Body of pancreas (tissue), 4 donors: ENCODE measurements at regions not wholly inside any gene's neighbourhood (a gene's known extent, or its start where the extent isn't known, plus 50 kb on each side); places are given as distances from the start of the nearest gene placed in this dataset.

Experiments used
- ATAC-seq: fragments of 150-250 bp; one replicate; pipeline ENCODE4 v1.9.1; 2016
- DNase-seq, 4 donors: peaks; one replicate each; pipeline ENCODE4 v3.0.0-alpha.2; 2019
- H3K27ac ChIP-seq, 4 donors: fragments of 200-600 bp; sonication (generic); 1 replicate in 3 of 4; 2 replicates in 1 of 4; pipeline versions ENCODE4 v1.5.1 to v1.6.1; 2016 to 2019; ENCODE audit warnings: mild to moderate bottlenecking in 1 of 4, mixed read lengths in 1 of 4, moderate library complexity in 1 of 4
- H3K27me3 ChIP-seq, 2 donors: fragments of 200-600 bp; sonication (generic); one replicate each; pipeline ENCODE4 v1.6.0; 2016; ENCODE audit warnings: mild to moderate bottlenecking in 1 of 2
- H3K36me3 ChIP-seq, 2 donors: fragments of 200-600 bp; sonication (generic); replicated peaks in 1 of 2; 2 replicates each; pipeline ENCODE4 v1.5.1; 2016; ENCODE audit warnings: low read depth in 2 of 2; ENCODE audit not compliant: insufficient read depth in 1 of 2
- H3K4me1 ChIP-seq: fragments of 200-600 bp; sonication (generic); one replicate; pipeline ENCODE4 v1.6.0; 2016
- H3K4me3 ChIP-seq, 2 donors: fragments of 200-600 bp; sonication (generic); 1 replicate in 1 of 2; 2 replicates in 1 of 2; pipeline ENCODE4 v1.5.1; 2016 to 2019
- H3K9me3 ChIP-seq, 3 donors: fragments of 200-600 bp; sonication (generic); 1 replicate in 2 of 3; 2 replicates in 1 of 3; pipeline ENCODE4 v1.5.1; 2016
- CTCF ChIP-seq, 7 experiments: fragments of 450-650 bp in 4 of 7; fragments of 200-600 bp in 3 of 7; sonication (generic) in 3 of 7; IDR thresholded peaks; one replicate each; pipeline ENCODE4 v1.5.1; 2016 to 2019; ENCODE audit warnings: antibody characterized with exemption in 7 of 7
- POLR2A ChIP-seq, 3 donors: fragments of 450-650 bp; IDR thresholded peaks; one replicate each; pipeline ENCODE4 v1.6.1; 2016; ENCODE audit warnings: antibody characterized with exemption in 3 of 3, mild to moderate bottlenecking in 2 of 3
- WGBS, 2 donors: methylation state at CpG; one replicate each; pipeline ENCODE4 v1.1.5; 2017; 5-methylcytosine and 5-hydroxymethylcytosine counted together
- intact Hi-C: fragments of 100-400 bp; cut with DNase I; formaldehyde crosslinking; loops from one replicate; pipeline ENCODE4 v1.15.1; 2023

DNA sequence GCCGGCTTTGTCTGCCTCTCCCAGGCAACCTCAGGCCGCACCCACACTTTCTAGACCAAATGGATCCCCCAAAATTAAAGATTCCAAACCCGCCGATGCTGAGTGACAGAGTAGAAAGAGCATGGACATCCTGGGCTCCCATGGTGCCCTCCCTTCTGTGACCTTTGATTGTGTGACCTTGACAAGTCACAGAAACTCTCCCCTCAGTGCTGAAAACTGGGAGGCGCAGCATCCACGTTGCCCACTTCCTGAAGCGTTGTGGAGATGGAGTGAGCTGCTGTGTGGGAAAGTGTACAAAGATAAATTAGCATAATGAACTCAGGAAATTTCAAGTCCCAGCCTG, 74.4 kb upstream of the MFGE8 start:
- intact Hi-C loops, result no loop called here
- Histone ChIP-seq H3K27ac (no peak overlapping the region), H3K36me3 (no peaks in the 10 kb centered on the region), H3K4me3 (no peak overlapping the region), H3K27me3 (no peaks in the 10 kb centered on the region), H3K9me3 (no peaks in the 10 kb centered on the region), H3K4me1 (no peaks in the 10 kb centered on the region)
- WGBS, 2 donors, result 58 to 60% methylated on average over 6 to 7 of the region's 7 CpGs
- TF ChIP-seq CTCF (IDR thresholded peaks at IDR 0.05) (no peak), POLR2A (IDR thresholded peaks at IDR 0.05) (no peak)
- DNase-seq (no peak), ATAC-seq (no peak)

GRCh38 chr15:88987934-88988671, 74.9 kb upstream of the MFGE8 start:
- intact Hi-C loops, result no loop called here
- H3K4me1 ChIP-seq, result no peaks in the 10 kb centered on the region
- WGBS, 2 donors, result 44 to 46% methylated on average over 7 to 8 of the region's 8 CpGs
- no peaks in the 10 kb centered on the region for H3K27me3 ChIP-seq
- H3K36me3 ChIP-seq, result no peaks in the 10 kb centered on the region
- TF ChIP-seq CTCF (IDR thresholded peaks at IDR 0.05), result no peak
- TF ChIP-seq POLR2A (IDR thresholded peaks at IDR 0.05), result no peak
- no peaks in the 10 kb centered on the region for H3K9me3 ChIP-seq
- H3K4me3 ChIP-seq, result no peak overlapping the region
- H3K27ac ChIP-seq, result no peak overlapping the region
- DNase-seq, result no peak
- ATAC-seq, result no peak

GRCh38 chr15:88989578-88989977, 76.4 kb upstream of the MFGE8 start:
- H3K27ac ChIP-seq, result no peak overlapping the region
- H3K4me3 ChIP-seq, result no peak overlapping the region
- H3K36me3 ChIP-seq, result no peaks in the 10 kb centered on the region
- 74 to 82% methylated on average over 5 of the region's 5 CpGs for WGBS, 2 donors
- H3K9me3 ChIP-seq, result no peaks in the 10 kb centered on the region
- H3K4me1 ChIP-seq, result no peaks in the 10 kb centered on the region
- no peaks in the 10 kb centered on the region for H3K27me3 ChIP-seq
- ATAC-seq, result no peak
- TF ChIP-seq POLR2A (IDR thresholded peaks at IDR 0.05) (no peak), CTCF (IDR thresholded peaks at IDR 0.05) (no peak)
- intact Hi-C loops, result no loop called here
- no peak for DNase-seq

GRCh38 chr15:88990185-88990679, 77.1 kb upstream of the MFGE8 start:
- DNase-seq, result no peak
- TF ChIP-seq CTCF (IDR thresholded peaks at IDR 0.05), result no peak
- TF ChIP-seq POLR2A (IDR thresholded peaks at IDR 0.05), result no peak
- intact Hi-C loops, result no loop called here

DNA sequence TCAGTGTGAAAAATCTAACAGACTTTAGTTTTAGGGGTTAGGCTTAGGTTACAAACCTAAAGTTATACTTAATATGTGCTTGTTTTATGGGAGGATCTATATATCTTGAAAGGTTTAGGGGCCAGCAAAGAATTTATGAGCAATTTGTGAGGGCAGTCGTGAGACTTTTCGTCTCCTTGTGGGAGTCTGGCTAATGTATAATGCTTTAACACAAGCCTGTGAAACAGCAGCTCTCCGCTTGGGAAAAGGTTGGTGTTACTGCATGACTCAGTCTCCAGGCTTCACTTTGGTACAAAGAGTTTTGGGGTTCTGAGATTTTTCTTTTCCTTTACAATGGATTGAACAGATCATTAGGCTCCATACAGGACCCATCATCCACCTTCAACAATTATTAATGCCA, 79.0 kb upstream of the MFGE8 start:
- no peak overlapping the region for H3K4me3 ChIP-seq
- TF ChIP-seq POLR2A (IDR thresholded peaks at IDR 0.05) (no peak), CTCF (IDR thresholded peaks at IDR 0.05) (no peak)
- H3K9me3 ChIP-seq, result no peaks in the 10 kb centered on the region
- no peak for DNase-seq
- no peaks in the 10 kb centered on the region for H3K27me3 ChIP-seq
- no peaks in the 10 kb centered on the region for H3K36me3 ChIP-seq
- H3K4me1 ChIP-seq, result no peaks in the 10 kb centered on the region
- 74 to 78% methylated on average over 3 of the region's 3 CpGs for WGBS, 2 donors
- ATAC-seq, result no peak
- intact Hi-C loops, result no loop called here
- H3K27ac ChIP-seq, result no peak overlapping the region

More at GRCh38 chr15:88990185-88990679, 77.1 kb upstream of the MFGE8 start:
- Histone ChIP-seq H3K9me3 (no peaks in the 10 kb centered on the region), H3K36me3 (no peaks in the 10 kb centered on the region), H3K27ac (no peak overlapping the region), H3K4me1 (no peaks in the 10 kb centered on the region), H3K27me3 (no peaks in the 10 kb centered on the region), H3K4me3 (no peak overlapping the region)
- 83 to 85% methylated on average over 20 of the region's 20 CpGs for WGBS, 2 donors
- no peak for ATAC-seq
